GM19238 (cell line): ENCODE measurements at regions not wholly inside any gene's neighbourhood (a gene's known extent, or its start where the extent isn't known, plus 50 kb on each side); places are given as distances from the start of the nearest gene placed in this dataset.

Source experiments
- DNase-seq: peaks from one replicate; pipeline ENCODE4 v3.0.0; 2011; ENCODE audit warnings: low spot score; ENCODE audit not compliant: insufficient read length

- no peak for DNase-seq
Measured at GRCh38 chr5:124647352-124647751, 99.1 kb downstream of the ZNF608 start.

- DNase-seq, result no peak
Measured at GRCh38 chr5:124645396-124645795, 101.0 kb downstream of the ZNF608 start.

- no peak for DNase-seq
Measured at GRCh38 chr5:124644582-124644981, 101.9 kb downstream of the ZNF608 start.

GRCh38 chr5:124644138-124644537 lies 102.3 kb downstream of the ZNF608 start:
- no peak for DNase-seq

GRCh38 chr5:124643336-124643735 lies 103.1 kb downstream of the ZNF608 start:
- no peak for DNase-seq

GRCh38 chr5:124642151-124642550 lies 104.3 kb downstream of the ZNF608 start:
- DNase-seq, result no peak

GRCh38 chr5:124641154-124641792 lies 105.2 kb downstream of the ZNF608 start:
- DNase-seq, result no peak

- DNase-seq, result no peak
Measured at GRCh38 chr5:124639095-124639665, 107.3 kb downstream of the ZNF608 start.

GRCh38 chr5:124637011-124637410 lies 109.4 kb downstream of the ZNF608 start:
- DNase-seq, result no peak

- DNase-seq, result no peak
Measured at GRCh38 chr5:124634741-124635323, 111.6 kb downstream of the ZNF608 start.

GRCh38 chr5:124634228-124634739 lies 112.2 kb downstream of the ZNF608 start:
- no peak for DNase-seq

GRCh38 chr5:124633209-124633608 lies 113.2 kb downstream of the ZNF608 start:
- DNase-seq, result no peak

- DNase-seq, result no peak
Measured at GRCh38 chr5:124631874-124632550, 114.4 kb downstream of the ZNF608 start.

GRCh38 chr5:124630767-124631704 lies 115.4 kb downstream of the ZNF608 start:
- no peak for DNase-seq

GRCh38 chr5:124628721-124629596 lies 117.5 kb downstream of the ZNF608 start:
- DNase-seq, result no peak

GRCh38 chr5:124627815-124628595 lies 118.4 kb downstream of the ZNF608 start:
- no peak for DNase-seq

- DNase-seq, result no peak
Measured at GRCh38 chr5:124626053-124626452, 120.4 kb downstream of the ZNF608 start.

GRCh38 chr5:124623265-124623664 lies 123.2 kb downstream of the ZNF608 start:
- DNase-seq, result no peak

- no peak for DNase-seq
Measured at GRCh38 chr5:124622851-124623250, 123.6 kb downstream of the ZNF608 start.
